Lower leg skin (tissue), 4 donors: ENCODE measurements at regions not wholly inside any gene's neighbourhood (a gene's known extent, or its start where the extent isn't known, plus 50 kb on each side); places are given as distances from the start of the nearest gene placed in this dataset.
"Not testable (repeated sequence)": the region's sequence is repeated elsewhere in the genome, so short reads cannot be mapped to it uniquely, and the experiment has no call there.

Source experiments
- DNase-seq, 2 donors: peaks; one replicate each; pipeline ENCODE4 v3.0.0-alpha.2; 2019; ENCODE audit warnings: low spot score in 2 of 2
- H3K4me3 ChIP-seq: fragments of 200-600 bp; sonication (generic); 2 replicates; pipeline ENCODE4 v1.5.1; 2017; ENCODE audit warnings: mild to moderate bottlenecking, low read depth; ENCODE audit not compliant: poor library complexity, severe bottlenecking
- POLR2A ChIP-seq, 2 donors: fragments of 450-650 bp; IDR thresholded peaks; one replicate each; pipeline ENCODE4 v1.6.1; 2016 to 2017; ENCODE audit warnings: antibody characterized with exemption in 2 of 2, mild to moderate bottlenecking in 1 of 2, moderate library complexity in 1 of 2
- WGBS, 2 donors: methylation state at CpG; one replicate each; pipeline ENCODE4 v1.1.5; 2018; 5-methylcytosine and 5-hydroxymethylcytosine counted together
- intact Hi-C: fragments of 100-400 bp; cut with DNase I; formaldehyde crosslinking; loops from one replicate; pipeline ENCODE4 v1.15.0; 2023; ENCODE audit warnings: low total_unique reads
- TF ChIP-seq, protein P1 (sequence below), 3 donors: fragments of 450-650 bp; IDR thresholded peaks; one replicate each; pipeline ENCODE4 v1.5.1; 2016; ENCODE audit warnings: antibody characterized with exemption in 3 of 3, mild to moderate bottlenecking in 3 of 3, moderate library complexity in 2 of 3

DNA sequence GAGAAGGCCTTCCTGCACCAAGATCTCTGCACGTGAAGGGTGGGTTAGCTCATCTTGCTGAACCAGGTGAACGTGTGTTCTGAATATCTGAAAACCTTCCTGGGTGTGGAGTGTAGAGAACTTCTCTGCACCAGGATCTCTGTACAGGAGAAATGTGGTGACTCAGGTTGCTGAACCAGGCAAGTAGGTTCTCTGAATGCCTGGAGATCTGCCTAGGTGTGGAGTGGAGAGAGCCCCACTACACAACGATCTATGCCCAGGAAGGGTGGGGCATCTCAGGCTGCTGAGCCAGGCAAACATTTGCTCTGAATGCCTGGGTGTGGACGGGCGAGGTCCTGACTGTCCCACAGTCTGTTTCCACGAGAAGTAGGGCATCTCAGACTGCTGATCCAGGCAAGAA is 1002.3 kb upstream of the KCND2 start:
- intact Hi-C loops, result no loop called here
- 31 to 53% methylated on average over 3 to 6 of the region's 6 CpGs for WGBS, 2 donors
- no peak for TF ChIP-seq POLR2A (IDR thresholded peaks at IDR 0.05)
- TF ChIP-seq, protein P1, sequence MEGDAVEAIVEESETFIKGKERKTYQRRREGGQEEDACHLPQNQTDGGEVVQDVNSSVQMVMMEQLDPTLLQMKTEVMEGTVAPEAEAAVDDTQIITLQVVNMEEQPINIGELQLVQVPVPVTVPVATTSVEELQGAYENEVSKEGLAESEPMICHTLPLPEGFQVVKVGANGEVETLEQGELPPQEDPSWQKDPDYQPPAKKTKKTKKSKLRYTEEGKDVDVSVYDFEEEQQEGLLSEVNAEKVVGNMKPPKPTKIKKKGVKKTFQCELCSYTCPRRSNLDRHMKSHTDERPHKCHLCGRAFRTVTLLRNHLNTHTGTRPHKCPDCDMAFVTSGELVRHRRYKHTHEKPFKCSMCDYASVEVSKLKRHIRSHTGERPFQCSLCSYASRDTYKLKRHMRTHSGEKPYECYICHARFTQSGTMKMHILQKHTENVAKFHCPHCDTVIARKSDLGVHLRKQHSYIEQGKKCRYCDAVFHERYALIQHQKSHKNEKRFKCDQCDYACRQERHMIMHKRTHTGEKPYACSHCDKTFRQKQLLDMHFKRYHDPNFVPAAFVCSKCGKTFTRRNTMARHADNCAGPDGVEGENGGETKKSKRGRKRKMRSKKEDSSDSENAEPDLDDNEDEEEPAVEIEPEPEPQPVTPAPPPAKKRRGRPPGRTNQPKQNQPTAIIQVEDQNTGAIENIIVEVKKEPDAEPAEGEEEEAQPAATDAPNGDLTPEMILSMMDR (IDR thresholded peaks at IDR 0.05), result no peak
- no peak for DNase-seq
- no peak overlapping the region for H3K4me3 ChIP-seq

DNA sequence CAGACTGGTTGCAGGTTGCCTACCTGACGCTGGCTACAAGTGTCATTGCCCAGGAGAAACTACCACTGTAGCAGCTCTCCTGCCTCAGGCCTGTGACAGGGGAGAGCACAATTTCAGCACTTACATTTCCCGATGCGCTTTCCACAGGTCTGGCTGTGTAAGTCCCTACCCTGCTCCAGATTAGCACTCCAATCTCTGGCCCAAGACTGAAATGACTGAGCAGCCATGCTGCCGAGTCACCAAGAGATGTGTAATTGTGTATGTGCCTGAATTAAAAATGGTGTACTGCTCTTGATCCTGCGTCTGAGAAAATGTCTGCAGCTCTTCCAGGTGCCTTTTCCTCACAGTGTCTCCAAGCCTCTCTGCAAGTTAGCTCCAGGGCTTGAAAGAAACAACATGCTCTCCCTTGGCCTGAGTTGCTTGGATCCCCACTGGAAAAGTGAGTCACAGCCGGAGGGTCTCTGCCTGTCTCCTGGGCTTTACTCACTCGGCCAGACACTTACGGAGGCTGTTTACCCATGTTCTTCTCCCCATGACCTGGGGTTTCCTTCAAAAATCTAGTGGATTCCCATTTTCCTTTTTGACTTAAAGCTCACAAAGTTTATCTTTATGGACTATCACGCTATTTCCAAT is 1001.7 kb upstream of the KCND2 start:
- intact Hi-C loops, result no loop called here
- 81 to 85% methylated on average over 9 of the region's 9 CpGs for WGBS, 2 donors
- TF ChIP-seq, protein P1 (IDR thresholded peaks at IDR 0.05), result no peak
- no peak for TF ChIP-seq POLR2A (IDR thresholded peaks at IDR 0.05)
- H3K4me3 ChIP-seq, result no peak overlapping the region
- DNase-seq, result peak in 1 of 2 donors; percentile 77

DNA sequence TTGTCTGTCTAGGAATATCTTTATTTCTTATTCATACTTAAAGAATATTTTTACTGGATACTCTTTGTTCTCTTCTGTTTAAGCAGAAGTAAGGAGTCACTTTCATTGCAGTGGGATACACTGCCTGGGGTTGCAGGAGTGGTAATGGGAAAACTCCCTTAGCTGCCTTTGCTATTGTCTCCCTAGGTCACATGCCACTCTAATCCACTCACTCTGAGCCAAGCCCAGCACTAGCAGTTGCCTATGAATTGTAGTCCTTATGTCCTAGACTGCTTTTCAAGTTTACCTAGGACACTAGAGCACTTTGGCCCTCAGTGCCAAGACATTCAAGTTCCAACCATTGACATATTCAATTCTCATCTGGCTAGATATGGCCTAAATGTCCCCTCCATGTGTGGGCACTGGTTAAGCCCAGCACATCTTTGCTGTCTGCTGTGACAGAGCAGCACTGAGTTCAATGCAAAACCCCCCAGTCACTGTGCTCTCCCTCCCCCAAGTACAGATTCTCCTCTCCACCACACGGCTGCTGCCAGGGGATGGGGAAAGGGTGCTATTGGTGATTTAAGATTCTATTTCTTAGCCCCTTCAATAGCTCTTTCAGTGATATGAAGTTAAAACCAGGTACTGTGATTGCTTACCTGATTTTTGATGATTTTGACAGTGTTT is 991.7 kb upstream of the KCND2 start:
- intact Hi-C loops, result no loop called here

DNA sequence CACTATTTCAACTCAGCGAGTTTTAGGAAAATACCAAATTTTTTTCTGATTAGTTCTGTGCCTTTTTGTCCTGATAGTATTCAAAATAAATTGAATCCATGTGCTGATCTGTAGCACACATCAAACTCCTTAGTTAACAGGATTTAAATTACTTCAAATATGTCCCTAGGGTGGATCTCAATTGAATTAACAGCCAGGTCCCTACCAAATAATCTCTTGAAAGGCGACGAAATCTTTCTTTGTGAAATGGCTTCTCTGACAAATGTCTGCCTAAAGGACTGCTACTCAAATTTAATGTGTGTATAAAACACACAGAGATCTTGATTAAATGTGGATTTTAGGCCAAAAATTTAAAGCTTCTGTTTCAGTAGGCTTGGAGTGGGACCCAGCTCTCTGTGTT is 989.6 kb upstream of the KCND2 start:
- DNase-seq, result no peak
- 73 to 75% methylated on average over 3 of the region's 3 CpGs for WGBS, 2 donors
- intact Hi-C loops, result no loop called here
- no peak overlapping the region for H3K4me3 ChIP-seq
- no peak for TF ChIP-seq POLR2A (IDR thresholded peaks at IDR 0.05)

More for the DNA sequence above, 991.7 kb upstream of the KCND2 start:
- 76 to 80% methylated on average over 1 of the region's 1 CpG for WGBS, 2 donors
- no peak overlapping the region for H3K4me3 ChIP-seq
- TF ChIP-seq POLR2A (IDR thresholded peaks at IDR 0.05), result no peak
- TF ChIP-seq, protein P1 (IDR thresholded peaks at IDR 0.05), result no peak
- no peak for DNase-seq

DNA sequence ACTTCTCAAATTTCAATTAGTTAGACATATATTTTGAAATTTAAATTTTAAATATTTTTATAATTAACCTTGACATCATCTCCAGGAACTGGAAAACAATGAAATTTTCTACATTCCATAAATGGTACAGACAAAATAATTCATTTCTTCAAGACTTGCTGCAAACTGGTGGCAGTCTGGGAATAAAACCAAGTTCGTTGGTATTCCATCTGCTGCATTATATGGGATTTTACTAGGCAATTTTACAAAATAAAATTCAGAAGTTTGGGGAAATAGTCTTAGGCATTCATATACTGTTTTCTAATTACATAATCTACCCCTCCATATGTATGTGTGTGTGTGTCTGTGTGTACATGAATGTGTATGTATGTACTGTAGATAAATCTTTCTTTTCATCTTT is 984.6 kb upstream of the KCND2 start:
- H3K4me3 ChIP-seq, result no peak overlapping the region
- 68 to 79% methylated on average over 1 of the region's 1 CpG for WGBS, 2 donors
- intact Hi-C loops, result no loop called here
- TF ChIP-seq, protein P1 (IDR thresholded peaks at IDR 0.05), result no peak
- TF ChIP-seq POLR2A (IDR thresholded peaks at IDR 0.05), result no peak
- DNase-seq, result no peak

DNA sequence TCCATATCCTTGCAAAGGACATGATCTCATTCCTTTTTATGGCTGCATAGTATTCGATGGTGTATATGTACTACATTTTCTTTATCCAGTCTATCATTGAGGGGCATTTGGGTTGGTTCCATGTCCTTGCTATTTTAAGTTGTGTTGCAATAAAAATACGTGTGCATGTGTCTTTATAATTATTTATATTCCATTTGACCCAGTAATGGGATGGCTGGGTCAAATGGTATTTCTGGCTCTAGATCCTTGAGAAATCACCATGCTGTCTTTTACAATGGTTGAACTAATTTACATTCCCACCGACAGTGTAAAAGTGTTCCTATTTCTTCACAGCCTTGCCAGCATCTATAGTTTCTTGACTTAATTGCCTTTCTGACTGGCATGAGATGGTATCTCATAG is 972.6 kb upstream of the KCND2 start:
- H3K4me3 ChIP-seq, DNase-seq, intact Hi-C loops: not testable (repeated sequence)
- 64 to 69% methylated on average over 3 of the region's 3 CpGs for WGBS, 2 donors

DNA sequence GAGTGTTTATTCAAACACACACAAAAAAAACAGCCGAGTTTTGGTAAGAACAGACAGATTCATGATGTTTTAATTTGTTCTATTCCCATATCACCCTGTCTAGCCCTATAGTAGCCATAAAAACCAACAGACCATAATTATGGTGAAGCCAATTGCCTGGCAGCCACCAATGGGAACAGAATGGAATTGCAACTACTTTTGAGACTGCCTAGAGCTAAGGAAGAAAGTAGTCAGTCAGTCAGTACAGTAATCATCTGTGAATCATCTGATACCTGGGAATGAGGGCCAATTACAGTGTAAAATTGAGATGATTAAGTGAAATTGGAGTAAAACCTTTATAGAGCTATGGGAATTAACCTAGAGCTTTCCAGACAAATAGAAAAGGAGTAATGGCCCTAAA is 952.7 kb upstream of the KCND2 start:
- no peak for DNase-seq
- WGBS, 2 donors, result 40 to 50% methylated on average over 1 of the region's 1 CpG
- no peak overlapping the region for H3K4me3 ChIP-seq
- intact Hi-C loops, result no loop called here
- no peak for TF ChIP-seq POLR2A (IDR thresholded peaks at IDR 0.05)
- TF ChIP-seq, protein P1 (IDR thresholded peaks at IDR 0.05), result no peak
